ENCODE measurements at regions not wholly inside any gene's neighbourhood (a gene's known extent, or its start where the extent isn't known, plus 50 kb on each side); places are given as distances from the start of the nearest gene placed in this dataset.

GRCh38 chr16:88315543-88316105 is 67.1 kb upstream of the ZNF469 start:
- Mint-ChIP-seq H3K27me3 (peaks cover 8% of the 10 kb centered on the region), H3K4me3 (no peak overlapping the region), H3K36me3 (no peaks in the 10 kb centered on the region), H3K27ac (no peak overlapping the region), H3K4me1 (ENCODE audit: unreplicated experiment) (peaks cover 5% of the 10 kb centered on the region), H3K9me3 (peaks cover 10% of the 10 kb centered on the region)
- no peak for TF ChIP-seq CTCF (conservative IDR thresholded peaks at IDR 0.05)
- DNase-seq (ENCODE audit: extremely low spot score, unreplicated experiment) = no peak

- TF ChIP-seq CTCF (conservative IDR thresholded peaks at IDR 0.05) = no peak
- Mint-ChIP-seq H3K36me3 (no peaks in the 10 kb centered on the region), H3K4me1 (ENCODE audit: unreplicated experiment) (peaks cover 5% of the 10 kb centered on the region), H3K27me3 (peaks cover 8% of the 10 kb centered on the region), H3K9me3 (peaks cover 10% of the 10 kb centered on the region), H3K27ac (no peak overlapping the region), H3K4me3 (no peak overlapping the region)
- DNase-seq (ENCODE audit: extremely low spot score, unreplicated experiment) = no peak
Measured at GRCh38 chr16:88316151-88316550, 66.6 kb upstream of the ZNF469 start.

- Mint-ChIP-seq H3K4me3 (no peak overlapping the region), H3K27me3 (peaks cover 8% of the 10 kb centered on the region), H3K4me1 (ENCODE audit: unreplicated experiment) (peaks cover 5% of the 10 kb centered on the region), H3K36me3 (no peaks in the 10 kb centered on the region), H3K27ac (no peak overlapping the region), H3K9me3 (peaks cover 6% of the 10 kb centered on the region)
- TF ChIP-seq CTCF (conservative IDR thresholded peaks at IDR 0.05) = no peak
- DNase-seq (ENCODE audit: extremely low spot score, unreplicated experiment) = no peak
Measured at GRCh38 chr16:88316941-88317612, 65.7 kb upstream of the ZNF469 start.

- TF ChIP-seq CTCF (conservative IDR thresholded peaks at IDR 0.05) = no peak
- Mint-ChIP-seq H3K9me3 (peaks cover 2% of the 10 kb centered on the region), H3K36me3 (no peaks in the 10 kb centered on the region), H3K27ac (no peak overlapping the region), H3K27me3 (peaks cover 8% of the 10 kb centered on the region), H3K4me1 (ENCODE audit: unreplicated experiment) (peaks cover 5% of the 10 kb centered on the region), H3K4me3 (no peak overlapping the region)
- no peak for DNase-seq (ENCODE audit: extremely low spot score, unreplicated experiment)
Measured at GRCh38 chr16:88317613-88317965, 65.2 kb upstream of the ZNF469 start.

- Mint-ChIP-seq H3K27ac (no peak overlapping the region), H3K9me3 (no peaks in the 10 kb centered on the region), H3K36me3 (no peaks in the 10 kb centered on the region), H3K27me3 (peaks cover 8% of the 10 kb centered on the region), H3K4me1 (ENCODE audit: unreplicated experiment) (peaks cover 5% of the 10 kb centered on the region), H3K4me3 (no peak overlapping the region)
- no peak for TF ChIP-seq CTCF (conservative IDR thresholded peaks at IDR 0.05)
- no peak for DNase-seq (ENCODE audit: extremely low spot score, unreplicated experiment)
Measured at GRCh38 chr16:88318051-88318450, 64.7 kb upstream of the ZNF469 start.

Measured in type B pancreatic cell (in vitro differentiated cells).